Left renal cortex interstitium (tissue), 4 donors: ENCODE measurements at regions not wholly inside any gene's neighbourhood (a gene's known extent, or its start where the extent isn't known, plus 50 kb on each side); places are given as distances from the start of the nearest gene placed in this dataset.
A peak's percentile ranks its signal among the peaks of the same experiment; 100 is the strongest.
"Not testable (repeated sequence)": the region's sequence is repeated elsewhere in the genome, so short reads cannot be mapped to it uniquely, and the experiment has no call there.

ENCODE experiments used
- DNase-seq, 4 donors: peaks; one replicate each; pipeline ENCODE4 v3.0.0-alpha.2; 2013; ENCODE audit warnings: low read depth in 4 of 4, low spot score in 2 of 4, missing footprints in 1 of 4

DNA sequence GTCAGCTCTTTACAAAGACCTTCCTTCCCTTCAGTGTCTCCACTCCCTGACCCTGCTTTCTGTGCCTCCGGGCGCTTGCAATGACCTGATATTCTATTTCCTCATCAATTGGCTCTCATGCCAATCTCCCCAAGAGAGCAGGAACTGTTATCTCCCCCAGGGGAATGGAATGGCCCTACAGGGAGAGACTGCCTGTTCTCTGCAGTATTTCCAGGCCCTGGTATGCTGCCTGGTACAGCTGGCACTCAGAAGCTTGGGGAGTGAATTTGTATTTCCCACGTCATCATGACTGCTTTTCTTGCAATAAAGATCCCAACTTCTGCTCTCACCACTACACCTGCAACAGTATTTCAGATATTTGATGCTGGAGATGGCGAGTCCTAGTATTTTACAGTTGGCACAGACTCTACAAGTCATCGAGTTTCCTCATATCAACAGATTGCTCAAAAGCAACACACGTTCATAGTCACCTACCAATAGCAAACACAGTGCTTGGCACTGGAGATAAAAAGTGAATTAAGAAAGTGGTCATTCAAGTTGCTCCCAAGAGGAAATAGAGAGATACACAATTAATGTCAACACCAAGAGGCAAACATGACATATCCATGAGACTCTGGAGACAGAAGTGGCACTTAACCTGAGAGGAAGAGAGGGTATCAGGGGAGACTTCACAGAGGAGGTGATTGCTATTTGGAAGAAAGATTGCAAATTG lies 90.5 kb upstream of the EGFL6 start:
- no peak for DNase-seq

GRCh38 chrX:13476384-13476783 lies 93.0 kb upstream of the EGFL6 start:
- DNase-seq = no peak

GRCh38 chrX:13474164-13474516 lies 95.3 kb upstream of the EGFL6 start:
- no peak for DNase-seq

- no peak for DNase-seq
Measured at GRCh38 chrX:13473442-13474163, 95.8 kb upstream of the EGFL6 start.

DNA sequence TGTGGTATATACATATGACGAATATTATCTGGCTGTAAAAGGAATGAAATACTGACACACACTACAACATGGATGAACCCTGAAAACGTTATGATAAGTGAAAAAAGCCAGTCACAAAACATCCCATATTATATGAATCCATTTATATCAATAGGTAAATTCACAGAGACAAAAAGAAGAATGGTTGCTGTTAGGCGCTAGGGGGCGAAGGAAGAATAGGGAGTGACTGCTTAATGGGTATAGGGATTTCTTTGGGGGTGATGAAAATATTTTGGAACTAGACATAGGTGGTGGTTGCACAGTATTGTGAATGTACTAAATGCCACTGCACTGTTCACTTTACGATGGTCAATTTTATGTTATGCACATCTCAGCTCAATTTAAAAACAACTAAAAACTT lies 96.4 kb upstream of the EGFL6 start:
- no peak for DNase-seq

- DNase-seq = no peak
Measured at GRCh38 chrX:13471269-13471668, 98.1 kb upstream of the EGFL6 start.

DNA sequence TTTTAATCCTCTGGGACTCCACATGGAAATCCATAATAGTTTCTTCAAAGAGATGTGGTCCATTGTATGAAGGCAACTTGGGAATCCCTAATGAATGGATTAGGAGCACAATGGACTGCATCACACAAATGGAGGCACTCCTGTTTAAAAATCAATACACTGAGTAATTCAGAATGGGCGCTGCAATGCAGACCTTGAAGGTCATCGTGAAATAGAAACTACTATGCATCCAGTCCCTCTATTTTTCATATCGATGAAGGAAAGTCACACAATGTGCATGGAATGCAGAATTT lies 98.8 kb upstream of the EGFL6 start:
- no peak for DNase-seq

- DNase-seq = no peak
Measured at GRCh38 chrX:13469963-13470684, 99.3 kb upstream of the EGFL6 start.

DNA sequence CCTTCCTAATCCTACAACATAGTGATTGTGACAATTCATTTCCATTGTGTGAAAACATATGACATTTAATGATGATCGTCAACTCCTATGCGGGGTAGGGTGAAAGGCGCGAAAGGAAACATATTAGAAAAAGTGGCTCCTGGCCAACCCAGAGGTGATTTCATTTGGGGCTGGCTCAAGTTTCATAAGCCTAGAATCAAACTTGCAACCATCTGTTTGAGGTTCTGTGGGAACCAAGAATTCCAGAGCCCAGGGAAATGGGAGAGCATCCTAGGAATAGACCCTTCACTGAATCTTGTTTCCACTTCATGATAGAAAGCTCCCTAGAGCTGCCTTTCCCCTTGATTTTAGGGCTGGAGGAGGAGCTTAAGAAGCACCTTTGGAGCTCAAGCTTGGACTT lies 101.3 kb upstream of the EGFL6 start:
- DNase-seq = no peak

GRCh38 chrX:13467243-13467642 lies 102.2 kb upstream of the EGFL6 start:
- DNase-seq = no peak

DNA sequence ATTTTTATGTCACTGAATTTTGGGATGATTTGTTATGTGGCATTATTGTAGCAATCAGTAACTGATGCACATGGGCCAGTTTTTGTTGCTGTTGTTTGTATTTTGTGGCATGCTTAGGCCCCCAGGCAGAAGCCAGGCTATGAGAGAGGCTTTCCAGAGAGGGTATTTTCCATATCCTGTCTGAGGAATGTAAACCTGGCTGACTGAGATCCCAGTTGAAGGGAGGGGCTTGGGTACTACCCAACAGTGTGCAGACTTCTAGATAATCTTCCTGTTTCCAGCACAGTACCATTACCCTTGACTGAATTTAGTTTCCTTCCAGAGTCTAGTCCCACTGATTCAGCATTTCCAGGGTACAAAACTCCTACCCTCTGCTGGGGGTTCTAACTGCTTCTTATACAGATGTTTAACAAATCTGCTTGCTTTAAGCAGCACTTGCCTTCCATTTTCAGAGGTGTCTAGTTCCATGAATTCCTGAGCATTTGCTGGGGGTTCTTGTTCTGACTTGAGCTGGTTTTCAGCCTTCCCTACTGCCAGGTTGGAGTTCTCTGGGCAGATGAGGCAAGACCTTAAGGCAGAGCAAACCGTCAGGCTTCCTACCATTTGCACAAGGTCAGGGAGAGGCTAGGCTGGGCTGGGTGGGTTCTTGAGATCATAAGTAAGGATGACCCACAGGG lies 104.7 kb upstream of the EGFL6 start:
- DNase-seq = no peak

GRCh38 chrX:13463608-13464007 lies 105.8 kb upstream of the EGFL6 start:
- peak in 1 of 4 donors; percentile 37 for DNase-seq

GRCh38 chrX:13452283-13452682 lies 117.1 kb upstream of the EGFL6 start:
- DNase-seq = no peak

DNA sequence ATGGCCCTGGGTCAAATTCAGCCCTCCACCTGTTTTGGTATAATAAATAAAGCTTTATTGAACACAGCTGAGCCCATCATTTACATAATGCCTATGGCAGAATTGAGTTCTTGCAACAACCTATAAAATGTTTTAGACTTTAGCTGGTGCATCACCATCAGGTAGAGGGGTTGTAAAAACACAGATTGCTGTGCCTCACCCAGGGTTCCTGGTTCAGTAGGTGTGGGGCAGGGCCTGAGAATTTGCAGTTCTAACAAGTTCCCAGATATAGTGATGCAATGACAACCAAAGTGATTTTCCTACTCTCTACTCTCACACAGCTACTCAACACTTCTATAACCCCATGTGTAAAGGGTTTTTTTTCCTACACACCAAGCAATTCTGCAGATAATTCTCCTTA lies 120.0 kb upstream of the EGFL6 start:
- DNase-seq = no peak

DNA sequence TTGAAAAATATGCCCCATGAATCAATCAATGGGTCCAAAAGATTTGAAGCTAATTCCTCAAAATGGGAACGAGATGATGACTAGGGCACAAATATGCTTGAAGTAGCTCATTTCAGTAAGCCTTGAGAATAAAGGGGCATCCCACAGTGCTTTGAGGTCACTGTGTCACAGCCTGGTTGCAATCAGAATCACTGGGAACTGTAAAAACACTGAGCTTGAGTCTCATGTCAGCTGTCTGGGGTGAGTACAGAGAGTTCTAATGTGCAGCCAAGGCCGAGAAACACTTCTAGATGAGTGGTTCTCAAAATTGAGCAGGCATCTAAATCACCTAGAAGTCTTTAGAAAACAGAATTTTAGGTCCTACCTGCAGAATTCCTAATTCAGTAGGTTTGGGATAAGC lies 120.5 kb upstream of the EGFL6 start:
- no peak for DNase-seq

DNA sequence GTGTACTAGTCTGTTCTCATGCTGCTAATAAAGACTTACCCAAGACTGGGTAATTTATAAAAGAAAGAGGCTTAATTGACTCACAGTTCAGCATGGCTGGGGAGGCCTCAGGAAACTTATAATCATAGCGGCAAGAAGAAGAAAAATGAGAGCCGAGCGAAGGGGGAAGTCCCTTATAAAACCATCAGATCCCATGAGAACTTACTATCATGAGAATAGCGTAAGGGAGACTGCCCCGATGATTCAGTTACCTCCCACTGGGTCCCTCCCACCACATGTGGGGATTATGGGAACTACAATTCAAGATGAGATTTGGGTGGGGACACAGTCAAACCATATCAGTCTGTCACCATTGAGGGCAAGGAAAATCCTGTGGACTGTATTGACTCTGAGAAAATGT lies 121.8 kb upstream of the ATXN3L start:
- not testable (repeated sequence) for DNase-seq

DNA sequence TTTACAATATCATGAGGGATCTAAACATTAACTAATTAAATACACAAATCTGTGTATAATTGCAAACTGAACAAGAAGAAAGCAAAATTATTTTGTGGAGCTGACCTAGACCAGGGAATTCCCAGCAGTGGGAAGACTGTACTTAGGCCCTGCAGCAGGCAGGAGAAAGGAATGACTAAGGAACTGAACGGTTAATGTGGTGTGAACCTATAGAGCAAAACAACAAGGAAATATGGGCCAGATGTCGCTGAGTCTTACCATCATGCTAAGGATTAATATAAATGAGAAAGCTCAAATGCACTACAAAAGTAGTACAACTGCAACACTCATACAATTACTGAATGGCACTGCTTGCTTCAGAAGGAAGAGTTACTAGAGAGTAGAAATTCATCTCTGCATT lies 120.3 kb upstream of the ATXN3L start:
- no peak for DNase-seq

GRCh38 chrX:13433298-13433605 lies 113.4 kb upstream of the ATXN3L start:
- DNase-seq = no peak

GRCh38 chrX:13432414-13433297 lies 112.8 kb upstream of the ATXN3L start:
- DNase-seq = peak in 2 of 4 donors; percentile 19 to 34

DNA sequence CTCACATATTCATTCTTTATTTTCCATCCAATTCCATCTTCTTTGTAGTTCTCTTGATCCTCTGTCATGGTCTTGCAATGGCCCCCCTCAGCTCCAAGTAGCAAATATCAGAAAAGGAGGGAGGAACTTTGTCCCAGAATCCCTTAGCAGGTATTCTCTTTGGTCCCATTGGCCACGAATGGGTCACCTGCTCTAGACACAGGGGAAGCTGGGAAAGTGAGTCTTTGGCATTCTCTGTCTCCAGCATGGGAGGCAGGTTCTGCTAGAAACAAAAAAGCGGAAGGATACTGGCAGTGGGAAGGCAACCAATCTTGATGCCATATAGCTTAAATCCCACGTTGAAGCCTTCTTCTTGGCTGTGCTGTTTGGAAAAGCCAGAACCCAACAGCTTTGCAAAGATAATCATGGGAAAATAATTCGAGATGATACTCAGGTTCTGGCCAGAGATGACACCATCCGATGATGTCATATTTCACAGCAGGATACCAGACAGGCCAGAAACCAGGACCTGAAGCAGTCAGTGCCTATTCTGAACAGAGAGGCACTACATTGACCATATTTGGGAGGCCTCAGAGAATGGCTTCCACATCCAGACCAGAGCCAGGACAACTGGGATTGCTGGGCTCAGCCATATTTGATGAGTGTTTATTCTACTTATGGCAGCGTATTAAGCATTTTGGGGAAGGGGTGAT lies 110.4 kb upstream of the ATXN3L start:
- DNase-seq = no peak
